BJ (cell line): ENCODE measurements at regions not wholly inside any gene's neighbourhood (a gene's known extent, or its start where the extent isn't known, plus 50 kb on each side); places are given as distances from the start of the nearest gene placed in this dataset.

ENCODE experiments used
- CTCF ChIA-PET: fragments of 350-600 bp; formaldehyde crosslinking; extraction: SDS; loops from one replicate; lab custom pipeline; 2021; ENCODE audit warnings: antibody characterized with exemption, inconsistent platforms; lab: Yijun Ruan, JAX
- POLR2A ChIA-PET: fragments of 300-600 bp; sonication (Branson Sonifier 250); formaldehyde crosslinking; extraction: SDS; loops from one replicate; lab custom pipeline; 2021; ENCODE audit warnings: antibody characterized with exemption; lab: Charles Lee
- DNase-seq: peaks from one replicate; pipeline ENCODE4 v3.0.0-alpha.2; 2011; ENCODE audit warnings: low read depth
- H3K27me3 ChIP-seq: 2 replicates; pipeline ENCODE4 v1.6.0; 2011; ENCODE audit warnings: low read length; ENCODE audit not compliant: control insufficient read depth, insufficient read depth
- H3K36me3 ChIP-seq: 2 replicates; pipeline ENCODE4 v1.5.1; 2011; ENCODE audit warnings: low read length; ENCODE audit not compliant: control insufficient read depth, insufficient read depth
- H3K4me3 ChIP-seq: 2 replicates; pipeline ENCODE4 v1.5.1; 2011; ENCODE audit warnings: low read depth, mild to moderate bottlenecking, control low read depth, low read length
- CTCF ChIP-seq: IDR thresholded peaks from 2 replicates; pipeline ENCODE4 v1.5.1; 2011; ENCODE audit warnings: low read depth, mild to moderate bottlenecking, control low read depth, inconsistent platforms, low read length, moderate library complexity; ENCODE audit not compliant: insufficient read depth

- no peak overlapping the region for H3K4me3 ChIP-seq
- CTCF ChIA-PET, result no interaction called here
- DNase-seq, result no peak
- POLR2A ChIA-PET, result no interaction called here
- no peaks in the 10 kb centered on the region for H3K27me3 ChIP-seq
- H3K36me3 ChIP-seq, result no peaks in the 10 kb centered on the region
- no peak for TF ChIP-seq CTCF
Observed at GRCh38 chr18:29496152-29496680, 1319.3 kb upstream of the CDH2 start.

GRCh38 chr18:29494371-29494770 lies 1317.4 kb upstream of the CDH2 start:
- Histone ChIP-seq H3K36me3 (no peaks in the 10 kb centered on the region), H3K27me3 (no peaks in the 10 kb centered on the region), H3K4me3 (no peak overlapping the region)
- ChIA-PET CTCF (no interaction called here), POLR2A (no interaction called here)
- TF ChIP-seq CTCF, result no peak
- DNase-seq, result no peak

GRCh38 chr18:29491907-29492306 lies 1315.0 kb upstream of the CDH2 start:
- ChIA-PET POLR2A (no interaction called here), CTCF (no interaction called here)
- DNase-seq, result no peak
- no peak overlapping the region for H3K4me3 ChIP-seq
- no peaks in the 10 kb centered on the region for H3K27me3 ChIP-seq
- H3K36me3 ChIP-seq, result no peaks in the 10 kb centered on the region
- no peak for TF ChIP-seq CTCF

- TF ChIP-seq CTCF, result no peak
- no peak for DNase-seq
- ChIA-PET CTCF (no interaction called here), POLR2A (no interaction called here)
- Histone ChIP-seq H3K36me3 (no peaks in the 10 kb centered on the region), H3K27me3 (no peaks in the 10 kb centered on the region), H3K4me3 (no peak overlapping the region)
Observed at GRCh38 chr18:29488617-29489016, 1311.7 kb upstream of the CDH2 start.

- no peak for DNase-seq
- no peaks in the 10 kb centered on the region for H3K27me3 ChIP-seq
- no peak overlapping the region for H3K4me3 ChIP-seq
- no peaks in the 10 kb centered on the region for H3K36me3 ChIP-seq
- ChIA-PET CTCF (no interaction called here), POLR2A (no interaction called here)
- no peak for TF ChIP-seq CTCF
Observed at GRCh38 chr18:29465526-29465925, 1288.6 kb upstream of the CDH2 start.
